Activated CD4-positive, CD25-positive, alpha-beta regulatory T cell treated with anti-CD3 and anti-CD28 coated beads, Interleukin-2, amount 50 U/mL, for 24 hours (primary cell): ENCODE measurements at regions not wholly inside any gene's neighbourhood (a gene's known extent, or its start where the extent isn't known, plus 50 kb on each side); places are given as distances from the start of the nearest gene placed in this dataset.
"Not testable (repeated sequence)": the region's sequence is repeated elsewhere in the genome, so short reads cannot be mapped to it uniquely, and the experiment has no call there.

ENCODE experiments used
- ATAC-seq, 2 donors: fragments of 150-1000 bp; cut with Tn5 transposase; one replicate each; pipeline ENCODE4 v1.10.0; 2021; ENCODE audit warnings: mild to moderate bottlenecking in 1 of 2, moderate library complexity in 1 of 2

GRCh38 chr5:1963358-1963757 is 80.6 kb upstream of the IRX4 start:
- no peak for ATAC-seq

- no peak for ATAC-seq
These were observed 80.1 kb upstream of the IRX4 start for GRCh38 chr5:1962619-1963355.

GRCh38 chr5:1961952-1962595 is 79.3 kb upstream of the IRX4 start:
- no peak for ATAC-seq

- ATAC-seq: no peak
These were observed 78.7 kb upstream of the IRX4 start for GRCh38 chr5:1961304-1961946.

DNA sequence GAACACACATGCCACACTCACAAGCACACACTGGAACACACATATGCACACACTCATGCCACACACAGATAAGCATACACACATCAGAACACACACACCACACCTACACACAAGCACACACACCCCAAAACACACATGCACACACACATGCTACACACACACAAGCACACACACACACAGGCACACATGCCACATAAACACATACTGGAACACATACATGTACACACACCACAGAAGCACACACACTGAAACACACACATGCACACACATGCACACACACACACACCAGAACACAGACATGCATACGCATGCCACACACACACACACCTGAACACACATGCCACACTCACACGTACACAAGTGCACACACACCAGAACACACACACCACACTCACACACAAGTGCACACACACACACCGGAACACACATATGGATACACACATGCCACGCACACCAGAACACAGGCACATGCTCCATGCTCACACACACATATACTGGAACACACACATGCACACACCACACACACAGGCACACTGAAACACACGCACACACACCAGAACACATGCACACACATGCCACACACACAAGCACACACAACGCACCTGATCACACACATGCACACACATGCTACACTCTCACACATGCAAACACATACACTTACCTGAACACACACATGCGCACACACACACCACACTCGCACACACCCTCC is 78.0 kb upstream of the IRX4 start:
- no peak for ATAC-seq

DNA sequence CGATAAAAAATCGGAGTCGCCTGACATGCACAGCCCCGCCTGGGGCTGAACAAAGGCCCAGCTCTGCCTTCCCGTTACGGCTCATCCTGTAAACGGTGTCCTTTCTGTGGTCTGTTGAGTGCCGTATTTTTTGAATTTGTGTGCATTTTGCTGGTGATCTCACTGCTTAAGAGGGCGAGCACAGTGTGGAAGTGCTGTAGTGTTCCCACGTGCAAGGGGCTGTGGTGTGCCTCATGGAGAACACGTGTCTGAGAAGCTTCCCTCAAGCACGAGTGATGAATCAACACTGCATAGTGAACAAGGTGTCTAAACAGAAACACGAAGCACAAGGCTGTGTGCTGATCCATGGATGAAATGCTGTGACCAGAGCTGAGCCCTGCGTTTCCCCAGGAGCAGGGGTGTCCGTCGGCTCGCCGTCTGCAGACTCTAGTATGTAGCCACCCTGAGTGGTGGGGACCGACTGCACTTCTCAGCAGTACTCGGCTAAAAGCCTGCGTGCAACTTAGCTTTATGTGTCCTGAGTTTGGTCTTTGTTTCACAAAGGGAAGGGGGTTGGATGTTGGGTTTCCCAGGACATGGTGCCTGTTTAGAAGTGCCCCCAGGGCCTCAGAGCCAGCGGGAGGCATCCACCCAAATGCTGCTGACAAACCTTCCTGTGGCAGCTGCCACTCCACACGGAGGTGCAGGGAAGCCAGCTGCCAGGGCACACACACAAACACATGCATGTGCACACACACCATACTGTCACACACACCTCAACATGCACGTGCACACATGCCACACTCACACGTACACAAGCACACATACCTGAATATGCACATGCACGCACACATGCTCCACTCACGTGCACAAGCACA is 77.2 kb upstream of the IRX4 start:
- no peak for ATAC-seq

DNA sequence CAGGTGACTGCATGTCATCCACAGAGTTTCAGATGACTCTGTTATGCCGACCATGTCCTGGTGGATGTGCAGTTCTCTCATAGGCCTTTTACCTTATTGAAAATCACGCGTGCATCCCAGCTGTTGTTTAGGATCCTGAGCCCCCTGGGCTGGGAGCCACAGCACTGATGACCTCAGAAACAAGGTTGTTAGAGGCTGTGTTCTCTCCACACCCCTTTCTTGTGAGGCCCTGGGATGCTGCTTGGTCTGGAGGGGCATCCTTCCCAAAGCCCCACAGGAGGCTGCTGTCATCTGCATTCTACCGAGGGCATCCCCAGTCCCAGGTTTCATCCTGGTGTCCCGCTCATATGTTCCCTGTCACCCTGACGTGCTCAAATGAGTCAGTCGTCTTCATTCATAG is 76.5 kb upstream of the IRX4 start:
- ATAC-seq: no peak

GRCh38 chr5:1958211-1959010 is 75.7 kb upstream of the IRX4 start:
- ATAC-seq: no peak

- ATAC-seq: no peak
These were observed 72.9 kb upstream of the IRX4 start for GRCh38 chr5:1955586-1955985.

DNA sequence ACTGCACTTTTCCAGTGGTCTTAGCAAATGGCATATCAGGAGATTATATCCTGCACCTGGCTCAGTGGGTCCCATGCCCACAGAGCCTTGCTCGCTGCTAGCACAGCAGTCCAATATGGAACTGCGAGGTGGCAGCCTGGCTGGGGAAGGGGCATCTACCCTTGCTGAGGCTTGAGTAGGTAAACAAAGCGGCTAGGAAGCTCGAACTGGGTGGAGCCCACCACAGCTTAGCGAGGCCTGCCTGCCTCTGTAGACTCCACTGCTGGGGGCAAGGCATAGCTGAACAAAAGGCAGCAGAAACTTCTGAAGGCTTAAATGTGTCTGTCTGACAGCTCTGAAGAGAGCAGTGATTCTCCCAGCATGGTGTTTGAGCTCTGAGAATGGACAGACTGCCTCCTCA is 71.0 kb upstream of the IRX4 start:
- not testable (repeated sequence) for ATAC-seq

DNA sequence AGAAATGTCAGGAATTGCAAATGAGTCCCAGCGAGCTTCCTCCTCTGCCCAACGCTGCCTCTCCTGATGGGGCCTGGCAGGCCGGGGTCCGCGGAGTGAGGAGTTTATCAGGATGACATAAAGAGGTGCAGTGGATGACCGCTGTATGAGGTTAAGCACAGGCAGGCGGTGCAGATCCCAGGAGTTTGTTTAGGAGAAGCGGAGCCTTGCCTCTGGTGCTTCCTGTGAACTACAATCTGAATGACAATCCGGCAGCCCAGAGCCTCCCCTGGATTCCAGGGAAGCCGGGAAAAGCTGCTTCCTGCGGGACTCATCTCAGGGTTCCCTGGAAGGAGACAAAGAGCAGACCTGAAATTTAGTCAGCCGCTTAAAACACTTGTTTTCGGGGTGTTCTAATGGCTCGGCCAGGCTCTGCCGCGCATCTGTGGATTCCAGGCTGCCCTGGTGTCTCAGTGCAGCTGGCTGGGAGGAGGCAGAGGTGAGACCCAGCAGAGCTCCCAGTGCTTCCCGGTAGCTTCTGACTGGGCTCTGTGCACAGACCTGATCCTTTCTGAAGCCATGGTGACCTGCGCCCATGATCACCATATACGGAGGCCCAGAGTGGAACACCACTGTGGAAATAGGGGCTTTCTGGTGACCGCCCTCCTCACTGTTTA is 69.8 kb upstream of the IRX4 start:
- no peak for ATAC-seq

GRCh38 chr5:1952021-1952420 is 69.3 kb upstream of the IRX4 start:
- ATAC-seq: no peak

GRCh38 chr5:1951165-1951816 is 68.6 kb upstream of the IRX4 start:
- ATAC-seq: no peak

DNA sequence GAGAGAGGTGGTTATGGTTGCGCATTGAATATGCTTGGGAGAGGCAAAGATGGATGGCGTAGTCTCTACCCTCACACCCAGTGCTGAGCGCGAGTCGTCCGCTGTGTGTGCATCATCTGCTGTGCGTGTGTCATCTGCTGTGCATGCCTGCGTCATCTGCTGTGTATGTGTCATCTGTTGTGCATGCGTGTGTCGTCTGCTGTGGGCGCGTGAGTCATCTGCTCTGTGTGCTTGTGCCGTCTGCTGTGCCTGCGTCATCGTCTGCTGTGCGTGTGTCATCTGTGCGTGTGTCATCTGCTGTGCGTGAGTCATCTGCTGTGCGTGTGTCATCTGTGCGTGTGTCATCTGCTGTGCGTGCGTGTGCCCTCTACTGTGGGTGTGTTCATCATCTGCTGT is 68.0 kb upstream of the IRX4 start:
- peak in 1 of 2 donors; percentile 48 for ATAC-seq

DNA sequence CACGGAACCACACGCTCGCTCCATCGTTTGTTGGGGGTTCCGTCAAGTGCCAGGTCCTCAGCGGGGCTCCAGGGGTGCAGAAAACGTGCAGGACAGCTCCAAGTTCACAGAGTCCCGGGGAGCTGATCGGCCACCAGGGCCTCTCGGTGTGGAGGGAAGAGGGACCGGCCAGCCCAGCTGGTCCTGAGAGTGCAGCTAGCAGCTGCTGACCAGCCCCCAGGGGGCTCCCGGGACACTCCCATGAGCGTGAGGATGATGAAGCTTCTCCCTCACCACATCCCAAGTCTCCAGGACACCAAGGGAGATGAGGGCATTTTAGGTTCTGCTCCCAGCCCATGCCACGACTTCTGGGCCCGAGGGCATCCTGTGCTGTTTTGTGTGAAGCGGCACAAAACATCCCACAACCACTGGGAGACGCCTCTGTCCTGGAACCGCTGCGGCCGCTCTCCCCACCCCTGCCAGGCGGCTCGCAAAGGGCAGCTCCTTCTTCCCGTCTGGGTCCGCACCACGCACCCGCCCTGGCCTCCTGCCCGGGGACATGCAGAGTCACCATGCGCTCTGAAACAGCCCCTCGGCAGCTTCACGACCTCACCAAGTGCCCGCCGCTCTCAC is 67.5 kb upstream of the IRX4 start:
- ATAC-seq: no peak

DNA sequence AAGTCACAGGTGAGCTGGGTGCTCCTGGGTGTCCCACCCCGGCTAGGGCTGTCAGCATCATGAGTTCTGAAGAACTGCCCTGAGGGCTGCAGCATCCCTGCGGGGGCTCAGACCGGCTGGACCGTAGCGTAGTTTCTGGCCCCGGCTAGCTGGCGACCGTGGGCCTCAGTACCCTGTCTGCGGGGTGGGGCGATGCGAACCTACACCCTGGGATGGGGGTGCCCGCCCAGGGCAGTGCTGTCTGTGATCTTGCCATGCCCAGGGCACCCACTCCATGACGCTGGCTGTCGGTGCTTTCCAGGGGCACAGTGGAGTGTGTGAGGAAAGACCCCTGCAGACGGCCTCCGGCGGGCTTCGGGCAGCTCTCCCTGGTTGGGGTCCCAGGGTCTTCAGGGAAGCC is 66.5 kb upstream of the IRX4 start:
- no peak for ATAC-seq

GRCh38 chr5:1948663-1949191 is 66.0 kb upstream of the IRX4 start:
- ATAC-seq: no peak

DNA sequence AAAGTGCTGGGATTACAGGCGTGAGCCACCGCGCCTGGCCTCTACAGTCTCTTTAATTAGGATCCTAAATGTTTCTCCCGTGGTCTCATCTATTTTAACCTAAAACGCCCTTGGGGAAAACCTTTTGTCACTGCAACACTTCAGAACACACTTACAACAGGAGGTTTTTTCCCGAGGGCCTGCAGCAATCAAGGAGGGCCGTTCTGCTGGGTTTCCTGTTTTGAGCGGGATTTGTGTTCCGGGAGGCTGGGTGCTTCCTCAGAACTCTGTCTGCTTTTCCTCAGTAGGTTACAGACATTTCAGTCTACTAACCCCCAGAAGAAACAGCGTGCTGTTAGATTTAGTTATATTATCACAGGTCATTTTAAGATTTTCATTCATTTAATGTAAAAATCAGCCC is 65.4 kb upstream of the IRX4 start:
- no peak for ATAC-seq

GRCh38 chr5:1946776-1947175 is 64.1 kb upstream of the IRX4 start:
- no peak for ATAC-seq
